Transverse colon (tissue), 4 donors: ENCODE measurements at regions not wholly inside any gene's neighbourhood (a gene's known extent, or its start where the extent isn't known, plus 50 kb on each side); places are given as distances from the start of the nearest gene placed in this dataset.

ENCODE experiments used
- DNase-seq: peaks from one replicate; pipeline ENCODE4 v3.0.0-alpha.2; 2019
- H3K27ac ChIP-seq, 4 donors: fragments of 200-600 bp; sonication (generic); 2 replicates each; pipeline ENCODE4 v1.5.1; 2016 to 2018; ENCODE audit warnings: inconsistent platforms in 4 of 4
- H3K27me3 ChIP-seq: fragments of 200-600 bp; sonication (generic); 2 replicates; pipeline ENCODE4 v1.5.1; 2017; ENCODE audit warnings: inconsistent platforms
- H3K36me3 ChIP-seq, 4 donors: fragments of 200-600 bp; sonication (generic); 2 replicates each; pipeline ENCODE4 v1.5.1; 2017 to 2019; ENCODE audit warnings: inconsistent platforms in 4 of 4
- H3K4me1 ChIP-seq, 4 donors: fragments of 200-600 bp; sonication (generic); 2 replicates each; pipeline ENCODE4 v1.5.1; 2017 to 2020; ENCODE audit warnings: inconsistent platforms in 4 of 4
- H3K4me3 ChIP-seq, 4 donors: fragments of 200-600 bp; sonication (generic); 1 replicate in 1 of 4; 2 replicates in 3 of 4; pipeline versions ENCODE4 v1.5.1 to v1.6.1; 2017 to 2019; ENCODE audit warnings: inconsistent platforms in 4 of 4
- H3K9me3 ChIP-seq, 2 donors: fragments of 200-600 bp; sonication (generic); 2 replicates each; pipeline ENCODE4 v1.5.1; 2017 to 2019; ENCODE audit warnings: inconsistent platforms in 2 of 2
- CTCF ChIP-seq, 5 experiments: fragments of 200-600 bp in 3 of 5; fragments of 450-650 bp in 2 of 5; sonication (generic) in 3 of 5; IDR thresholded peaks; 1 replicate in 2 of 5; 2 replicates in 3 of 5; pipeline ENCODE4 v1.5.1; 2016 to 2017; ENCODE audit warnings: antibody characterized with exemption in 5 of 5, inconsistent platforms in 3 of 5, mild to moderate bottlenecking in 2 of 5, moderate library complexity in 1 of 5
- EP300 ChIP-seq: sonication (generic); formaldehyde crosslinking; IDR thresholded peaks from one replicate; pipeline ENCODE4 v1.6.1; 2017; ENCODE audit warnings: antibody characterized with exemption, low read depth
- POLR2A ChIP-seq: fragments of 450-650 bp; IDR thresholded peaks from one replicate; pipeline ENCODE4 v1.6.1; 2016; ENCODE audit warnings: antibody characterized with exemption, mild to moderate bottlenecking, moderate library complexity
- POLR2AphosphoS5 ChIP-seq, 3 donors: sonication (generic); formaldehyde crosslinking; IDR thresholded peaks; one replicate each; pipeline ENCODE4 v1.6.1; 2016; ENCODE audit warnings: antibody characterized with exemption in 3 of 3
- WGBS, 2 donors: methylation state at CpG; one replicate each; pipeline ENCODE4 v1.1.5; 2018; ENCODE audit warnings: low coverage in 1 of 2; 5-methylcytosine and 5-hydroxymethylcytosine counted together
- in situ Hi-C, 4 donors: fragments of 200-750 bp; cut with MboI; loops; one replicate each; pipeline versions ENCODE4 v1.15.0 to v1.15.1; 2017; ENCODE audit warnings: low sequenced_read_pairs in 3 of 4, low pct_ligation_motif_present in 1 of 4, low pct_unique_long_range_greater_than_20kb in 1 of 4
- intact Hi-C: fragments of 100-400 bp; cut with DNase I; formaldehyde crosslinking; loops from one replicate; pipeline ENCODE4 v1.15.1; 2023; ENCODE audit warnings: low total_unique reads

GRCh38 chr3:43873723-43874122 is 183.0 kb downstream of the ABHD5 start:
- in situ Hi-C loops: no loop called here
- Histone ChIP-seq H3K4me1 (no peaks in the 10 kb centered on the region), H3K4me3 (no peak overlapping the region), H3K9me3 (no peaks in the 10 kb centered on the region), H3K27ac (no peak overlapping the region), H3K36me3 (no peaks in the 10 kb centered on the region), H3K27me3 (peaks cover 16% of the 10 kb centered on the region)
- TF ChIP-seq EP300: no peak
- TF ChIP-seq CTCF (IDR thresholded peaks at IDR 0.05): no peak
- TF ChIP-seq POLR2AphosphoS5 (IDR thresholded peaks at IDR 0.05): no peak
- TF ChIP-seq POLR2A: no peak
- DNase-seq: no peak
- intact Hi-C loops: no loop called here
- 85% methylated on average over 7 of the region's 7 CpGs; no CpG with 5 or more reads in 1 of the 2 donors for WGBS, 2 donors

GRCh38 chr3:43874290-43874689 is 183.6 kb downstream of the ABHD5 start:
- 81 to 100% methylated on average over 1 of the region's 1 CpG for WGBS, 2 donors
- Histone ChIP-seq H3K4me3 (no peak overlapping the region), H3K9me3 (no peaks in the 10 kb centered on the region), H3K36me3 (no peaks in the 10 kb centered on the region), H3K27ac (no peak overlapping the region), H3K4me1 (no peaks in the 10 kb centered on the region), H3K27me3 (peaks cover 16% of the 10 kb centered on the region)
- TF ChIP-seq CTCF (IDR thresholded peaks at IDR 0.05) (no peak), EP300 (no peak), POLR2A (no peak), POLR2AphosphoS5 (IDR thresholded peaks at IDR 0.05) (no peak)
- in situ Hi-C loops (no loop called here), intact Hi-C loops (no loop called here)
- DNase-seq: no peak

- peaks cover 15% of the 10 kb centered on the region for H3K27me3 ChIP-seq
- in situ Hi-C loops: no loop called here
- DNase-seq: no peak
- WGBS, 2 donors: 96 to 100% methylated on average over 1 of the region's 1 CpG
- intact Hi-C loops: no loop called here
- H3K4me1 ChIP-seq: no peaks in the 10 kb centered on the region
- no peak overlapping the region for H3K4me3 ChIP-seq
- TF ChIP-seq CTCF (IDR thresholded peaks at IDR 0.05) (no peak), POLR2AphosphoS5 (IDR thresholded peaks at IDR 0.05) (no peak), EP300 (no peak), POLR2A (no peak)
- H3K9me3 ChIP-seq: no peaks in the 10 kb centered on the region
- H3K36me3 ChIP-seq: no peaks in the 10 kb centered on the region
- H3K27ac ChIP-seq: no peak overlapping the region
Observed at GRCh38 chr3:43874731-43875130, 184.0 kb downstream of the ABHD5 start.

DNA sequence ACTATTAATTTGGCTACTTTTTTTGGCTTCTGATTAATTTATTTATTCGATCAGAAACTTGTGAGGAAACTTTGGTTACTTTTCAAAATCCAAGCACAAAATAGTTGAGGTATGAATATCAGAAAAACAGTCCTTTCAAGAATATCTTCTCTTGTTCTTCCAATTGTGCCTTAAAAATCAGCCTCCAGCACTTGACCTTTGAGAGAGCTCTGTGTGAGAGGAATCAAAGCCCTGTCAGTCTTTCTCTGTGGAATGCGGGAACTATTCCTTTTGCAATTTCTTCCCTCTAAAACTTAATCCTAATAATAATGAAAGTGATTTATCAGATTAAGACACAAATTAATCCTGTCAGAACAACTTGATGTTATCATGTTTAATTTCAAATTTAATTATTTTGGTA is 185.9 kb downstream of the ABHD5 start:
- intact Hi-C loops (no loop called here), in situ Hi-C loops (no loop called here)
- H3K27ac ChIP-seq: no peak overlapping the region
- DNase-seq: no peak
- H3K4me3 ChIP-seq: no peak overlapping the region
- H3K9me3 ChIP-seq: no peaks in the 10 kb centered on the region
- TF ChIP-seq EP300 (no peak), POLR2AphosphoS5 (IDR thresholded peaks at IDR 0.05) (no peak), POLR2A (no peak), CTCF (IDR thresholded peaks at IDR 0.05) (no peak)
- 78 to 91% methylated on average over 2 of the region's 2 CpGs for WGBS, 2 donors
- no peaks in the 10 kb centered on the region for H3K36me3 ChIP-seq
- peaks cover 6% of the 10 kb centered on the region for H3K27me3 ChIP-seq
- H3K4me1 ChIP-seq: no peaks in the 10 kb centered on the region
